Stimulated activated CD8-positive, alpha-beta memory T cell treated with anti-CD3 and anti-CD28 coated beads, Interleukin-2, amount 100 ng/mL, for 48 hours (primary cell): ENCODE measurements at regions not wholly inside any gene's neighbourhood (a gene's known extent, or its start where the extent isn't known, plus 50 kb on each side); places are given as distances from the start of the nearest gene placed in this dataset.

ENCODE experiments used
- DNase-seq, 2 donors: peaks; one replicate each; pipeline ENCODE4 v3.0.0-alpha.2; 2020; ENCODE audit warnings: low read depth in 2 of 2

DNA sequence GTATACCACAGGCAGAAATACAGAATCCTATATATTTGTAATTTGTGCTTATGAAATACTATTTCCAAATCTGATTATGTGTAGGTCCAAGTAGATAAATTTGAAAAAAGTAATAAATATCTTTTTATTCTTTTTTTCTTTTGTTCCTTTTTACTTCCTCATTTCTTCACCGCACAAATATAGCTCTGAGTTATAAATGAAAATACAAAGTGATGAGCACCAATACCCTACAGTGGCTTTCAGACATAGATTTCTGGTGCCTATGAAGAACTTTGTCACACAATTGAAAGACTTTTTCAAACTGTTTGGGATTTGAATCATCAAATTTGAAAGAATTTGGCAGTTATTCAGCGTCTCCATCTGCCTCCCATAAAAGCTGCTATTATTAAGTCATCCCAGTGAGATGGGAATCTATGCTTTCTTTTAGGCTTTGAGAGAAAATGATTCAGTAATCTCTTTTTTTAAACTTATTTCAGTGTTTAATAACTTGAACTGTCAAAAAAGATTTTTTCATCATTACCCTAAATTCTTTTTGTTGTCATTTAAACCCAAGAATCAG lies 363.6 kb upstream of the GOLIM4 start:
- no peak for DNase-seq

DNA sequence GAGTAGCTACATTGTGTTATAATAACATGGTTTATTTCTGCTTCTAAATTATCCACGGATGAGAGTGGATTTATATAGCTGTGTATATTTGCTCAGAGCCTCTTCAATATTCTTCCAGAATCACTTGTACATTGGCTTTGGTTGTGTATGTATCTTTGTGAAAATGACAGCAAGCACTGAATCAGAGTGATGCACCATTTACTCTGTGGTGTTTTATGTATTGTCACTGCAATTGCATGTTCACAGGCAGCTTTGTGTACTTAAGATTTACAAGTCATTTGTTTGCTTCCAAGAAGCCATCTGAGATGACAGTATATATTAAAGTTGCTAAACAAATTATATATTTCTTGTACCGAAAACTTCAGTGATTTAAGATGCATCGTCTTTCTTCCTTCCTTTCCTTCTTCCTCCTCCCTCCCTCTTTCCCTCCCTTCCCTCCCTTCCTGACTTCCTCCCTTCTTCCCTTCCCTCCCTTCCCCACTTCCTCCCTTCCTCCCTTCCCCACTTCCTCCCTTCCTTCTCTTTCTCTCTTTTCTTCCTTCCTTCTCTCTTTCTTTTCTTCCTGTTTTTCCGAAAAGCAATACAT lies 362.3 kb upstream of the GOLIM4 start:
- DNase-seq = no peak

GRCh38 chr3:168455814-168456213 lies 360.1 kb upstream of the GOLIM4 start:
- DNase-seq = no peak

DNA sequence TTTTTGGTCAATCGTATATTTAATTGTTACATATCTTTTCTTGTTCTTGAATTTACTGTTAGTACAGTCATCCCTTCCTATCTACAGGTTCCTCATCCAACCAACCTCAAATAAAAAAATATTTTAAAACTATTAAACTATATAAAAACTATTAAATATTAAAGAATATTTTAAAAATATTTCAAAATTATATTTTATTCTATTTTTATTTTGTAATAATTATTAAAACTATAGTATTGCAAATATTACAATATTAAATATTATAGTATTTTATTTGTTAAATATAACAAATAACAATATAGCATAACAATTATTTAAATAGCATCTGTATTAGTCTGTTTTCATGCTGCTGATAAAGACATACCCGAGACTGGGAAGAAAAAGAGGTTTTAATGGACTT lies 357.9 kb upstream of the GOLIM4 start:
- no peak for DNase-seq

DNA sequence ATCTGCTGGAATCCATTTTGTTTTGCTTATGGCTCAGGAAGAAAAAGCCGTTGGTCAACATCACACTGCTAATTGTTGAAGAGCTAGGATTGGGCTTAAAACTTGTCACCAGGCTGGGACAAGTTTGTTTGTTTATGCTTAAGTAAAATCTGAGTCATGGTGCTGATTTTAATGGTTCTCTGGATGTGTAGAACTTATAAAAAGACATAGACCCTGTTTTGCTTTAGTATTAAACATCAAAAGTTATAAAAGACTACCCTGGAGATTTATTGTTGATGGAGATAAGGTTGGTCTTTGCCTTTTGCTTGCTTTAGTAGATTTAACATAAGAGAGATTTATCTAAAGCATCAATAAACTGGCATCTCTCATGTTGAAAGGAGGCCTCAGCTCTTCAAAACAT lies 348.2 kb upstream of the GOLIM4 start:
- DNase-seq = no peak

DNA sequence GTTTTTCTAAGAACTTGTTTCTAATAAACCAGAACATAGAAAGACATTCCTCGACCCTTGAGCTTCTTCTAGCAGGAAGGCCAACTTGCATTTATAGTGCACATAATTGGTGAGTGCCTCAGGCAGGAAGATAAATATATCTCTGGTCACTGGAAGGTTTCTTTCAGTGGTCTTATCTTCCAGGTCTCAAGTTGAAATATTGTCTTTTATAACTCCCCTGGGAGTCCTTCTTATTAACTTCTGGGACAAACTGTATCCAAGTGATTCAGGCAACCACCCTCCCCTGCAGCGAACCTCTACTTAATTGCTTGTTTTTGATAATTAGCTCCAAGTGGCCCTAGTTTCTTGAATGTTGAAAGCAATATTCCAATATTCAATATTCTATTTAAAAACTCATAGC lies 346.8 kb upstream of the GOLIM4 start:
- no peak for DNase-seq

- no peak for DNase-seq
Measured at GRCh38 chr3:168436245-168436724, 340.6 kb upstream of the GOLIM4 start.

- DNase-seq = no peak
Measured at GRCh38 chr3:168431491-168431890, 335.8 kb upstream of the GOLIM4 start.

GRCh38 chr3:168427835-168428475 lies 332.2 kb upstream of the GOLIM4 start:
- no peak for DNase-seq

DNA sequence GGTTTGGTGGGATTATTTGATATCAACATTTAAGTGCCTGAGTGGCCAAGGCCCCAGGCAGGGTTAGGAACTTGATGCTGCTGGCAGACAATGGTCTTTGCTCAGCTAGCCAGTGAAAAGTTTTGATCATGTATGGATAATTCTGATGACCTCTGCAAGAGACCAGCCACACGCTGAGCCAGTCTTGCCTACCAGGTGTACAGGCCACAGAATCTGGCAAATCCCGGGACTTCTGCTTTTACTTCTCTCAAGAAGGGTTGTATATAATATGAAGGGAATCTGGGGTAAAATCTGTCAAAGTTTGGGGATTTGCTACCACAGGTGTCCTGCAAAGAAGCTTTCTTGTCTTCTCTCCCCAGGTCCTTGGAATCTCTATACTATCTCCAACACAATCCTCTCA lies 331.4 kb upstream of the GOLIM4 start:
- no peak for DNase-seq

DNA sequence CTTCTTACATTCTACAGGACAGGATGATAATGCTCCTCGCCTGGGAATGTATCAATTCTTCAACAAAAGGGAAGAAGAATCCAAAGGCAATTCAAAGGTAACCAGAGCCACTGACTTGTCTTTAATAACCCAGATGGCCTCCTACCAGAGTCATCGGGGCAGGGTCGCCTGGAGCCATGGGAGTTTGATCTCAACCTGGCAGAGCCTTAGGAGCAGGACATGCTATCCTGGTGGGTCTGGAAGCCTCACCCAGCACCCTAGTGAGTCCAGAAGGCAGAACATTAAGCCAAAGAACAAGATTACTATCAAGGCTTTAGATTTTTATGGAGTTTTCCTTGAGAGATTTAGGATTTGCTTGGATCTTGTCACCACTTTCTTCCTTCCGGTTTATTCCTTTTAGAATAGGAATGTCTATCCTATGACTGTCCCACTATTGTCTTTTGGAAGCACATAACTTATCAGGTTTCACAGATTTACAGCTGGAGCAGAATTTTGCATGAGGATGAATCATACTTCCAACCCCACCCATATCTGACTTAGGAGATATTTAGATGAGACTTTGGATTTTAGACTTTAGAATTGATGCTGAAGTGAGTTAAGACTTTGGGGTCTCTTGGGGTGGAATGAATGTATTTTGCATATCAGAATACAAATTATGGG lies 330.3 kb upstream of the GOLIM4 start:
- DNase-seq = no peak

DNA sequence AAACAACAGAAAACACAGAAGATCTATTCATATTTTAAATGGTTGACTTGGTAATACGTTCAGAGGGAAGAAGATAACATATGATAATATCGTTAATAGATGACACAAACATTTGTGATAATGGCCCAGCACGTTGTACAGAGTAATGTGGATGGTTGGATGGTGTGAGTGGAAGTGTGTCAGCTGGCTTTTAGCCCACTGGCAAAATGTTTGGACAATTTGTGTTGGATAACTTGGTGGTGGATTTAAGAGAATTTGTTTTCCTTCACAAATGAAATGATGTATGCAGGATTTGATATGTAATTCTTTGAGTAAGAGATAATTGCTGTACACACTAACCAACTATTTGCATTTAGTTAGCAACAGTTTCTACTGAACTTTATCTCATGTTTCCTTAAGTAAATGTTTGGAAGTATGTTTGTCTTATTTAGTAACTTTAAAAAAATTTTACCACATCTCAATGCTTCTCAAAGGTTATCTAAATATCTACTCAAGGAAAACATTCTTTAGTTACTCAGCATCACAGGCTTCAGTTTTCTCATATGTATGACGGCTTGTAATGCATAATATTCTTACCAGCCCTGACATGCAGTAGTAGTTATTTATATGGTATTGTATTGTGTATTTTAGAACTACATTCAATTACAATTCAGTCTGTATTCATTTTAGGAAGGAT lies 328.5 kb upstream of the GOLIM4 start:
- no peak for DNase-seq

DNA sequence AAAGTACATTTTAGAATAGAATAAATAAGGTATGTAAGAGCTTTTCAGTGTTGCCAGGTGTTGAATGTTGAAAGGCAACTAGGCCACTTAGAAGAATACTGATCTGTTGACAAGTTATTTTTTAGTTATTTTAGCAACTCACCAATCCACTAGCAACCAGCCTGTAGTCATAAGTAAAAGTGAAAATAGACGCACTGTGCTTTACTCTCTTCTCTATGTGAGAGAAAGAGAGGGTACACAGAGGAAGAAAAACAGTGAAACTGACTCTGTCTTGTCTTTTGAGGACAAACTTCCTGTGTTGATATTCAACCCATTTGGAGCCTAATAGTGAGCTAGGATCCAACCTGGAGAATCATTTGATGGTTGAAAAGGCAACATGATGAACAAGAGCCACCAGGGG lies 327.1 kb upstream of the GOLIM4 start:
- no peak for DNase-seq

- DNase-seq = no peak
Measured at GRCh38 chr3:168419091-168419490, 323.4 kb upstream of the GOLIM4 start.

- no peak for DNase-seq
Measured at GRCh38 chr3:168417016-168417415, 321.3 kb upstream of the GOLIM4 start.

DNA sequence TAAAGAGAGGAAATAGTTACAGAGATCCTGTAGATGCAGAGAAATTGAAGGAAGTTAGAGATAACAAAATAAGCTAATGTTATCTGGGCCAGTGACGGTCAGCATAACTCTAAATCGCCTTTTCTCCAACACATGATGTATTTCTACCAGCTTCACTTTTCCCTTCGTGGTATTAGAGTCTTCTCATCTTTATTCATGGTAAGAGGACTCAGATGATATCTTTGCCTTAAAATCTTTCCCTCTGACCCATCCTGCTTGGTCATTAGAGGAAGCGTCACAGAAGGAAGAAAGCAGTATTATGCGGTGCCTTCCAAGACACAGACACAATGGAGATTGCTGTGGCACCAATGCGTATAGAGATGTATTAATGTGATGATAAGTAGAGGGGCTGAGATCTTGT lies 320.7 kb upstream of the GOLIM4 start:
- DNase-seq = no peak

DNA sequence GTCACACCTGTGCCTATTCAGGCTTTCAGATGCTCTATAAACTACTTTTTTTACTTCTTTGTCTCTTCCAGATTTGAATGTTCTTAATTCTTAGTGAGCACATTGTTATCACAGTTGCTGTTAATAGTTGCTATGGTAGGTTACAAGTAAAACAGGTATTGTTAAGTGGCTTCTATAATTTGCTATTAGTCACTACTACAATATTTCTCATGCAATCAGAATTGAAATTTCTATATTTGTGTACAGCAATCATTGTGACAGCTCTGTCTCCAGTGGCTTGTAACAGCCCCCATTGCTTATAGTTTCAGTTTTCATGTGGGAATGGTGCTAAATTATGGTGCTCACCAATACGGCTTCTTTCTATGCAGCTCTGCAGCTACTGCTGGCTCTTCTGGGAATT lies 318.4 kb upstream of the GOLIM4 start:
- DNase-seq = no peak

- DNase-seq = no peak
Measured at GRCh38 chr3:168407381-168407780, 311.7 kb upstream of the GOLIM4 start.

GRCh38 chr3:168405288-168405687 lies 309.6 kb upstream of the GOLIM4 start:
- DNase-seq = no peak

GRCh38 chr3:168398371-168399025 lies 302.8 kb upstream of the GOLIM4 start:
- no peak for DNase-seq

GRCh38 chr3:168396861-168397260 lies 301.1 kb upstream of the GOLIM4 start:
- DNase-seq = no peak

- DNase-seq = no peak
Measured at GRCh38 chr3:168395551-168395950, 299.8 kb upstream of the GOLIM4 start.
